Anterior cingulate cortex (tissue), 58 donors: ENCODE measurements at regions not wholly inside any gene's neighbourhood (a gene's known extent, or its start where the extent isn't known, plus 50 kb on each side); places are given as distances from the start of the nearest gene placed in this dataset.
A peak's percentile ranks its signal among the peaks of the same experiment; 100 is the strongest.
"Not testable (repeated sequence)": the region's sequence is repeated elsewhere in the genome, so short reads cannot be mapped to it uniquely, and the experiment has no call there.

ENCODE experiments used
- DNase-seq, 58 donors: peaks; one replicate each; lab custom pipeline; 2025; lab: John Stamatoyannopoulos, UW

DNA sequence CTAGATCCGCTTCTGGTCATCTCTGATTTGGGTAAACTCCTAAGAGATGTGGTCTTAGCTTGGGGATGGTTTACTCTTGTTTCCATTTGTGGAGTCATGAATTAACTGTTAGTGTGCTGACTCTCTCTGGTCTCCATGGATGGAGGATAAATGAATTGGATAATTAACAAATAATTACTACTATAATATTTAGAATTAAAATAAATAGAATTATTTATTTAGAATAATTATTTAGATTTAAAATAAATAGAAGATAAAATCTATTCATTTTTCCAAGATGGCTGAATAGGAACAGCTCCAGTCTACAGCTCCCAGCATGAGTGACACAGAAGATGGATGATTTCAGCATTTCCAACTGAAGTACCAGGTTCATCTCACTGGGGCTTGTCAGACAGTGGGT lies 1587.4 kb upstream of the AGA start:
- DNase-seq, result no peak

DNA sequence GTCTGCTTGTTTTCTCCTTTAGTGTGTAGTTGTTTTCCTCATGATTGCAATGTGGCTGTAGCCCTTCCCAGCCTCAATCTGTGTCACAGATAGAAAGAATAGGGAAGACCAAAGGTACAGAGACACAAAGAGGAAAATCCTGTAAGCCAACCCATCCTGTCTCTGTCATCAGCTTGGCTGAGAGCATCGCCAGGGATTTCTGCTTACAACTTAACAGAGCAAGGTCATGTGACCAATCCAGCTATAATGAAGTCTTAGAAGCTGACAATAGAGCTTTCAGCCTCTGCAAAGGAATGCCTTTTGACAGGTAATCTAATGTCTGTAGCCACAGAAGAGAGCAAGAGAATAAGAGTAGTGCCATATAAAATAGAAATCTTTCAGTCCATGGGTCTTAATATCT lies 1598.0 kb upstream of the AGA start:
- DNase-seq, result no peak

DNA sequence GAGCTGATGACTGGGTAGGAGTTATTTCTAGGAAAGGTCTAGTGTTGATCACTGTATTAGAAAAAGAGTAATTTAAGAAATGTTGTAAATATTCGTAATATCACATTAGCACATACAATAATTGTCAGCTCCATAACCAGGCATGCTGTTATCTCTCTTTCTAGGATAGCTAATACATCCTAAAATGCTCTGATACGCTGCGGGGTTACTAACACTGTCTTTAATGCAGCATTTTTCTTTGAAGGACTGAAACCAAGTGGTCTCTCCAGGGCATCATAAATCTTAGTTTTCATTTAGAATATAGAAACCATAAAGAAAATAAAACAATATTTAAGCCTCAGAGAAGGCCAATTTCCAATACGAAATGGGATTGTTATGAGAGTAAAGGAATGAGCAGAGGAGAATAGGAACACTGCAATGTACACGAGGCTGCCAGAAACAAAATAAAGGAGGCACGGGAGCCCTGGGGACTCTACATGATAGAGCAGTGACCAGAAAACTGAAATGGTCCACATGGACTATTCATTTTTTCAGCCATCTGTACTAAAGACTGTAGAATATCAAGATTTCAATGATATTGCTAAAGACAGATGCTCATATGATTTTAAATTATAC lies 1606.7 kb upstream of the AGA start:
- no peak for DNase-seq

DNA sequence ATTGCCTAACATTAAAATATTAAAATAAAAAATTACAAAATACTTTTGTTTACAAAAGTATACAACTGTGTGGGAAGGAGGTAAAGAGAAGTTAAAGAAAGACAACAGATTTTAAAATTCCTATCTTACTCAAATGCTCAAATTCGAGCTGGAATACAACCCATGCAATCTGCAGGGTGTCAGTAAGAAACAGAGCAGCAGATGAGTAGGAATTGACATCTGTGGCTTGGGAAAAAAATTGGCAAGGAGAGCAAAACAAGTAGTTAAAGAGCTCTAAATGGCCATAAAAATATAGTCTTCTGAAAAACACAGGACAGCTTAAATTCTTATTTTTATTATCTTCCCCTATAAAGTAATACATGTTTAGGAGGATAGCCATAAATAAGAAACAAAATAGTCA lies 1609.0 kb upstream of the AGA start:
- peak in 2 of 58 donors; percentile 2 to 3 for DNase-seq

DNA sequence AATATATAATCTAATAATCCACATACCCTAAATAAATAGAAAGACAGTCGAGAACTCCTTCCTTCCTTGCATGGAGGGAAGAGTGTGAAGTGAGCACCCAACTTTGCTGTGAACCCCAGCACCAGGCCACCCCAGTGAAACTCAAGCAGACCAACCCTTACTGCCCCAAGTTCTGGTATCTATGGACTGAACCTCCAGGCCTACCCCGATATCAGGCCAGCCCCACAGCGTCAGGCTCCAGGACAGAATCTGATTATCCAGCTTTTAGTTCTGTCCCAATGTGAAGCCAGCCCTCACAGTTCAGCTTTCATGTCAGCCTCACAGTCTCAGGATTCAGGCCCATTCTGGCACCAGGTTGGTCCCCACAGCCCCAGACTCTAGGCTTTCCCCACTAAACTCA lies 1617.2 kb upstream of the AGA start:
- no peak for DNase-seq

DNA sequence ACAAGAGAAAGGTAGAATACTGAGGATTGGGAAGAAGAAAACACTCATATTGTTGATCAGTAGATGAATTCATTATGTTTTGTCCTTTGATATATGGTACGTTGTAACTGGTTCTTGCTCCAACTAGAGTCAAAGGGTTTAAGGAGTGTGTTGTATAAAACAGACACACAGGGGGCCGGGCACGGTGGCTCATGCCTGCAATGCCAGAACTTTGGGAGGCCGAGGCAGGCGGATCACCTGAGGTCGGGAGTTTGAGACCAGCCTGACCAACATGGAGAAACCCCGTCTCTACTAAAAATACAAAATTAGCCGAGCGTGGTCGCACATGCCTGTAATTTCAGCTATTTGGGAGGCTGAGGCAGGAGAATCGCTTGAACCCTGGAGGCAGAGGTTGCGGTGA lies 1624.0 kb upstream of the AGA start:
- DNase-seq, result not testable (repeated sequence)

DNA sequence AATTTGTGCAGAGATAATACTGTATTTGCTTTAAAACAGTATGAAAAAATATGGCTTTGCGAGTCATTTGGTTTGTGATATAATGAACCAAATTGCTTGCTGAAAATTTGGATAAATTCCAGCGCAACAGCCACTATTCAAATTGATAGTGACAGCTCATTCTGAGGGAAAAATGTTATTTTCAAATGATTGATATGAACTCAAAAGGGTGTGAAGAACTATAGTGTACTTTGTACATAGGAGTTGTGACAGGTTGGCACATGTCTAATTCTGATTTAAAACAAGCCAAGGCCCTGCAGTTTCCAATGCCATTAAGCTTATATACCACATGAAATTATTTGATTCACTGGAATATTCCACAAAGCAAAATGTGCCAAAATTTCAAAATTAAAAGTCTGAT lies 1628.9 kb upstream of the AGA start:
- DNase-seq, result no peak

DNA sequence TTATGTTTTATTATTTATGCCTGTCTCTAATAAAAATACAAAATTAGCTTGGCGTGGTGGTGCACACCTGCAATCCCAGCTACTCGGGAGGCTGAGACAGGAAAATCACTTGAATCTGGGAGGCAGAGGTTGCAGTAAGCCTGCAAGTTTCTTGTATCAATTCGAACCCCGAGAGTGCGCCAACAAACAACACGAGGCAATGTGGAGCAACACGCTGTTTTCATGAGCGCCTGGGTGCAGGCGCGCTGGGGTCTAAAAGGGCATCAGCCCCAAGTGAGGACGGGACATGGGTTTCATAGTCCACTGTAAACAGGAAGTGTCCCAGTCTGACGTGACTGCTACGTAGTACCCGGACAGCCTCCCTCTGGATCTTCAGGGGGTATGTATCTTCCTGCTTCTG lies 1634.6 kb upstream of the AGA start:
- DNase-seq, result no peak

DNA sequence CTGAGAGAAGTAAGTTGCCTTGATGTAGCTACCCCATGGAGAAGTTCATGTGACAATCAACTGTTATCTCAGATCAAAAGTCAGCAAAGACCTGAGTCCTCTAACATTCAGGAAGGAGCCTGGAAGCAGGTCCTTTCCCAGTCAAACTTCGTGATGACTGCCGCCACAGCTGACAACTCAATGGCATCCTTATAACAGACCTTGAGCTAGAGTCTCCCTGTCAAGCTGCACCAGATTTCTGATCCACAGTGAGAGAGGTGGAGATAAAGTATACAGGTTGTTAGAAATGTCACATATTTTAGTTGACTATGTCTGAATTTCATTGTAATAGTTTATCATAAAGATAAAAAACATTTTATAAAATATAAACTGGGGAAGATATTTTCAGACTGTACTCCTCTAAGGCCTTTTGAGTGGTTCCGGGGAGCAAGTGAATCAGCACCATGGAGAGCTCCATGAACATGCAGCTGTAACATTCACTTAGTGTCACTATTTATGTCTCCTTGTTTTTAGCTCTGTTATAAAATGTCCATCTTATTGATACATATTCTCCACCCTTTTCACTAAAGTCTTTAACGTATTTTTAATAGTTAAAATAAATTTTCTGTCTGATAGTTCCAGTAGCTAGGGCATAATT lies 1653.5 kb upstream of the AGA start:
- DNase-seq, result peak in 2 of 58 donors; percentile 8 to 29

DNA sequence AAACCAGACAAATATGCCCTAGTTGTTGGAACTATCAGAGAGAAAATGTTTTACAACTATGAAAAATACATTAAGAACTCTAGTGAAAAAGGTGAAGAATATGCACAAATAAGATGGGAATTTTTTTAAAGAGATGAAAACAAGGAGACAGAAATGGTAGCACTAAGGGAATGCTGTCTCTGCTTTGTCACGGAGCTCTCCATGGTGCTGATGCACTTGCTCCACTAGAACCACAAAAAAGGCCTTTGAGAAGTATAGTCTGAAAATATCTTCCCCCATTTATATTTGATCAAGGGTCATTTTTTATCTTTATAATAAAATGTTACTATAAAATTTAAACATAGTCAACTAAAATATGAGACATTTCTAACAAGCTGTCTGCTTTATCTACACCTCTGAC lies 1655.5 kb upstream of the AGA start:
- DNase-seq, result peak in 1 of 58 donors; percentile 1

DNA sequence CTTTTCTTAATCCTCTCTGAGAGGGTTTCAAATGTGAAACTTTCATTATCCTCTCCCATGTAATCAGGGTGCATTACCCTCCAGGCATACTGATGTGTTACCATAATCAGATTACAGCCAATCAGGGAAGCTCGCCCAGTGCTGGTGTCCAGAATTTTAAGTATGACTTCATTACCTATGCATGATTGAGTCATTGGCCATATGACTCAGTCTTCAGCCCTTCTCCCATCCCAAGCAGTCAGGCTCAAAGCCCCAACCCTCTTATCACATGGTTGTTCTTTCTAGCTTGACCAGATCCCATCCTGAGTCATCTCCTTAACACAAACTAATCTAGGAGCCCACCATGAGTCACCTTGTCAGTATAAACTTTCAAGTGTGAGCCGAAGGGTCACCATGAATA lies 1668.1 kb upstream of the AGA start:
- no peak for DNase-seq

DNA sequence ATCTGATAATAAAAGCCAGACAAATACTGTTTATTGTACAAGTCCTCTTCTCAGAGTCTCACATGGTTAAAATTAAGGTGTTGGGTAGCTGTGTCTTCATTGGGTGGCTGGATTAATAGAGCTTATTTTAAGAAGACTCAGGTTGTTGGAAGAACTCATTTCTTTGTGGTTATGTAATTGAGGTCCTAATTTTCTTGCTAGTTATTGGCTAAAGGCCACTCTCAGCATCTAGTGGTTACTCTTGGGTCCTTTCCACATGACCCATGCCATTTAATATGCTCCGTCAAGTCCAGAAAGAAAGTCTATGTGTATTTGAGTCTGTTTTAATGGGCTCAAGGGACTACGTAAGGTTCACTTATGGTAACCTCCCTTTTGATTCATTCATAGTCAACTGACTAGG lies 1668.6 kb upstream of the AGA start:
- DNase-seq, result no peak

DNA sequence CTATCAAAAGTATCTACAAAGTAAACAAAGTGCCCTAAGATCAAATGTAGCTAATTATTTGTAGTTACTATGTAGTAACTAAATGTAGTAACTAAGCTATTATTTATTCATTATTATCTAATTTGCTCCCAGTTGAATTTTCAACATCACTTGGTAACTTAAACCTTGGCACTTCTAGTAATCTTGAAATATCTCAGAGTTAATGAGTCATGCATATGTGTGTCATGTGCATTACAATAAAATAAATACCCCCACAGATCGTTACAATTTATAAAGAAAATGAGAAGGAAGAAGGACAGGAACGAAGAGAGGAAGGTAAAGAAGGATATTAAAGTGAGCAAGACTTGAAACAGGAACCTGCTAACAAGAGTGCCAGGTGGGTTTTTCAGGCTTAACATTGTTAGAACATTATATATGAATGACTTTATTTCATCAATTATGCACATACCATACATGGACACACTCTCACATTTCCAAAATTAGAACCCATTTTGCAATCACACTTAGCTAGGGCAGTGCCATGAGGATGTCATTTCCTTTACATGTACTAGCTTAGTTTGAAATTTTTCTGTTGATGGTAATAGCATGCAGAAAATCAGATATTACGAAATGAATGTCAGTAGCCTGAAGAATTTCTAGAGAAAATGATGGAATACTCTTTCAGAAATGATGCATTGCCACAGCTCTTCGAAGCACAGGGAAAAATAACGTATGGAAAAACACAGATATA lies 1670.4 kb upstream of the AGA start:
- DNase-seq, result no peak

DNA sequence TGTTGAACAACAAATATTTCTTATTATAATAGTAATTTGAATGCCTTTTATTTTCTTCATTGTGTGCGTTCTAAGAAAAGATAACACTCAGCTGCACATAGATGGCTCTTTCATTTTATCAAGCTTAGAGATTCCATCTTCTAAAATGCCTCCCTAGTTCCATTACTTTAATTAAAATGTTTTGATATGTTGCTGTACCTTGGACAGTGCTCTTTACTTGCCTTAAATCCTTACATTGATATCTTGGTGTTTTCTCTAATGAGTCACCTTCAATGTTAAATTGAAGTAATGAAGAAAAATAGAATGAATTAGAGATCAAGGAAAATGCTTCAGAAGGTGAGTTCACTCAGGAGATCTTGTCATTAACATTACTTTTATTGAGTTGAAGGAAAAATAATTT lies 1672.4 kb upstream of the AGA start:
- no peak for DNase-seq

DNA sequence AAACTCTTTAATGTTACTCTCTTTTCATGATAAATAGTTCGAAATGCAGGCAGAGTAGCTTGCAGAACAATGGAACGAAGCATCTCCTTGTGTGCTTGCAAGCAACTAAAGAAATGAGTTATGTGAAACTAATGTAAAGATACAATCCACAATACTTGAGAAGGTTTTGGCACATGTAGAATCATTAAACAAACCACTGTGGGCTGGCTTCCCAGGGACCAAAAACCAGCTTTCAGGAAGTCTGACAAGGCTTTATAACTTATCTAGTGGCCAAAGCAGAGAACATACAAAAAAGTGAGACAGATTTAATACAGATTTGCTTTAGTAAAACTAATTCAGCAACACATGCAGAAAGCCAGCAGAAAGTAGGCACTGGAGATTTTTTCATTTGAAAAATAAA lies 1673.8 kb upstream of the AGA start:
- DNase-seq, result no peak

DNA sequence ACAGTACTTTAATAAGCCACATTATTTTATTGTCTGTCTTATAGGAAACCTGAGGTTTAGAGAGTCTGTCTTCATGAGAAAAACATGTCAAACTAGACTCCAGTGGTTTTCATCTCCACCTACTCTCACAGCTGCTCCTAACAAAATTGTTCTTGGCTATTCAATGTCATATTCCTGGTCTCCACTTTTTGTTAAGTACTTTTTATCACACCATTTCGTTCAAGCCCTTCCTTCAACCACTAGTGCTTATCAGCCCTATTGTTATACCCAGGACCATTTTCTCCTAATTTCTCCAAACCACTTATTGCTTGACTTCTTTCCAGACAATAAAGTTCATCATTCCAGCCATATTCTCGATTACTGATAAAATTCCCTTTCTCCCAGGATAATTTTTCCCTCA lies 1674.3 kb upstream of the AGA start:
- no peak for DNase-seq

DNA sequence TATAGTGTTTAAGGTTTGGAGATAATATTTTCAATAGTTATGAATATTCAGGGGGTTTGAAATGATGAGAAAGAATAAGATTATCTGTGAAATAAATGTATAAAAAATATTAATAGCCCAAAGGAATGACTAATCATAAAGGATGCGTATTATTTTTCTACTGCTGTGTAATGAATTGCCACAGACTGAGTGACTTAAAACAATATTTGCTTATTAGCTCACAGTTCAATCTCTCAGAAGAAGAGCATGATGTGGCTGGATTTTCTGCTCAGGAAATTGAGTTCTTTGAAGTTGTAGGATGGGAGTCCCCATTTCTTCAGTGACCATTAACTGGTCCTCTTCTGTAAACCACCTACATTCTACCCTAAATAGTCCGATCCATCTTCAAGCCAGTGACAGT lies 1680.8 kb upstream of the AGA start:
- DNase-seq, result no peak

DNA sequence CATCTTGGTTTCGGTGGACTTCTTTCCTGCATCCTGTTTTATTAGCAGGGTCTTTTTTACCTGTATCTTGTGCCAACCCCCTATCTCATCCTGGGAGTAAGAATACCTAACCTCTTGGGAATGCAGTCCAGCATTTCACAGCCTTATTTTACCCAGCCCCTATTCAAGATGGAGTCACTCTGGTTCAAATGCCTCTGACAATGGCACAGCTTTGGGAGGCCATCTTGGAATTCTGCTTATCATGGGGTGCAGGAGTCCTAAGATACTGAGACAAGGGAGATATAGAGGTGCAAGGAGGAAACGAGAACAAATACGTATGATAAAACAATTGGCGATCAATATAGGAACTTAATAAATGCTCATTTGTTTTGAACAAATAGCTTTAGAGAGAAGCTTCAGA lies 1682.2 kb upstream of the AGA start:
- DNase-seq, result no peak

DNA sequence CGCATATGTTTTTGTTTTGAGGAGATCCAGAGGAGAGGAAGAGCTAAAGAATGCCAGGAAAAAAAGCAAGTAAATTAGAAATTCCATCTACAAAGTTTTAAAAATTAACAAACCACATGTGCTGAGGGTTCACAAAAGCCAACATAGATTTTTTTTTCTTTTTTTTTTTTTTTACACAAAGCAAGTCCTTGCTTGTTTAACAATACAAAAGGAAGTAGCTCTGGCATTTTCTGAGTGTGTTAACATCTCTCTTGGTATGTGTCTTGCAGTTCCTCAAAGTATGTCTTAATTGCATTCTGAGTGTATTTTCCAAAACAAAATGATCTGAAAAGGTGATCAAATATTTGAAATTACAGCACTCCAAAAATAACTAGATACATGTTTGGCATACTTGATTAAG lies 1682.7 kb upstream of the AGA start:
- DNase-seq, result no peak

DNA sequence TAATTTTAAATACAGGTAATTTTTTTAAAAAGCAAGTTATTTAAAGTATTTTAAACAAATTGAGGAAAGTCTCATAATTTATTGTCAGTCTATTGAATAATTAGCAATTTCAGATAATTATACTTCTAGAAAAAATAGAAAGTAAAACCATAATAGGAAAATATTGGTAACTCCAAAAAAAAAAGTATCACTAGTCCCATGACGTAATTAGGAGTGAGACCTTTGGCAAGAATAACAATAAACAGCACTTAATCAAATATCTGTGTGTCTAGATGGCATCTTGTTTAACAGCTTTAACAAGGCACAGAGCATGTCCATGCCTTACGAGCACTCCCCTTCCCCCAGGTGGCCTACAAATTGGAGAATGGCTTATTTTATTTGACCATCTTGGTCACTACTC lies 1683.6 kb upstream of the AGA start:
- no peak for DNase-seq

DNA sequence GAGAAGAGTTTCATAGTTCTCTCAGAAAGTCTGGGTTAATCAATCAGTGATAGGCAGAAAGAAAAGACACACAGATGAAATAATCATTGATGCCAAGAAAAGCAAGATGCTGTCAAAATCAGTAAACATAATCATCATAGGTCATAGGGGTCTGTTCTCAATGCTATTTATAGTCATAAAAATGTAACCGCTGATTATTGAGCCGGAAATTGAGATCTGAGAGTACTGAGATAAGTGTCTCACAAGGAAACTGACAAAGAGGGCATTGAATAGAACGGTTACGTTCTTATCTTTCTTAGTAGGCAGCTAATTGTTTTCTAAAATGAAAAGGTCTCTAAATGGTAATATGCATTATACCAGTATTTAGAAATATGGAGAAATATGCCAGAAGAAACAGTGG lies 1686.1 kb upstream of the AGA start:
- no peak for DNase-seq

DNA sequence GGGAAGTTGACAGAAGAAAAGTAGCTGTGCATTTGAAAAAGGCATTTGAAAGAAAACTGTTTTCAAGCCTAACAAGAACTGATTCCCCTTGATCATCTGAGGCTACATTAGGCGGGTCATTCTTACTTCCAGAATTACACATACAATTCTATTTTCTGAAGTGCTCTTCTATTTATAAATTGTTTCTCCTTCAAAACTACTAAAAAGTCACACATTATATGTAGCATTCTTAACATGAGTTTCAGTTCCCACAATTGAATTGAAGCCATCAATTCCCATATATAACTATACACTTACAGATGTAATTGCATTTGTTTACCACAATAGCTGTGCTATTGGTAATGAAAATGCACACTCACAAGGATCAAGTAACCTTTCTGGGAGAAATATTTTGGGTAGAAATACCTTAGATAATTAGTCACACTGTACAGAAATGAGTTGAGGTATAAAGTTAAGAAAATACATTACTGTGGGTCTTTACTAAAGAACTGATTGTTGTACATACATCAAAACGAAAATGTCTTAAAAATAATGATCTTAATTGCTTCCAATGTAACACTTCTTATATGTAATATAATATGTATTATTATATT lies 1688.0 kb upstream of the AGA start:
- DNase-seq, result no peak
